HG02938 (cell line): ENCODE measurements at regions not wholly inside any gene's neighbourhood (a gene's known extent, or its start where the extent isn't known, plus 50 kb on each side); places are given as distances from the start of the nearest gene placed in this dataset.
"Not testable (repeated sequence)": the region's sequence is repeated elsewhere in the genome, so short reads cannot be mapped to it uniquely, and the experiment has no call there.

ENCODE experiments used
- ATAC-seq: cut with Tn5 transposase; IDR thresholded peaks from one replicate; pipeline ENCODE4 v1.9.1; 2021; ENCODE audit warnings: mild to moderate bottlenecking, moderate library complexity; ENCODE audit not compliant: unreplicated experiment

DNA sequence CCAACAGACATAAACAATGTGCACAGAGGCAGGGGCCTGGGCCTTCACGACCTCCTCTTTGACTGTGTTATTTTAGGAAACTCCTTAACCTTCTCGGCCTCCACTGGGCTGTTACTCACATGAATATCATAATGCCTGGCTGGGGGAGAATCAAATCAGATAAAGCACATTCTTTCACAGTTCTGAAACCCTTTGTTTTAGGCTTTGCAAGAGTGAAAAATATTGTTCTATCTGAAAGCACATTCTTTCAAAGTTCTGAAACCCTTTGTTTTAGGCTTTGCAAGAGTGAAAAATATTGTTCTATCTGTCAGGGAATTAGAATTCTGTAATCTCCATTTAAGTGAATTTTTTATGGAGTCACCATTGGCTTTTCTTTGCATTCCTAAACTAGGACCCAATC lies 50.7 kb upstream of the SYNDIG1 start:
- no peak for ATAC-seq

DNA sequence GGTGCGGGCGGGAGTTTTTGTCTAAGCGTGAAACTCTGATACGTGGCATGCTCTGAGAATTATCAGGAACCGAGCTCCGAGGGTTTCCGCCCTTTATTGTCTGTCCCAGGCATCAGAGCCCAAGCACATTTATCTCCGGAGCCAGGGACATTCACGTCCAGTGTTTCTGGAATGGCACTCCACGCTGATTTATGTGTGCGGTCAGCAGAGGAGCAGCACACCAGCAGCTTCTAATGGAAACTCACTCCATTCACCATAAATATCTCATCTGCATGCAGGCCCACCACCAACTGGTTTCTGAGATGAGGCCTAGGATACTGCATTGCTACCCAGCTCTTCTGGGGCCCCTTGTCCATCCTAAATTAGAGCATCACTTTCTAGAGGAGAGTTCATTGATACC lies 51.9 kb upstream of the SYNDIG1 start:
- no peak for ATAC-seq

DNA sequence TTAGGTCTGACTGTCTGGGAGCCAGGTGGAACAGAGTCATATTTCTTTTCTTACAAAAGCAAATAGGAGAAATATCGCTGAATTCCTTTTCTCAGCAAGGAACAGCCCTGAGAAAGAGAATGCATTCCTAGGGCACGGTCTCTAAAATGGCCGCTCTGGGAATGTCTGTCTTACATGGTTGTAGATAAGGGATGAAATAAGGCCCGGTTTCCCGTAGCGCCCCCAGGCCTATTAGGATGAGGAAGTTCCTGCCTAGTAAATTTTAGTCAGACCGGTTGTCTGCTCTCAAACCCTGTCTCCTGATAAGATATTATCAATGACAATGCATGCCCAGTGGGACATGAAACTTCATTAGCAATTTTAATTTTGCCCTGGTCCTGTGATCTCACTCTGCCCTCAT lies 54.0 kb upstream of the SYNDIG1 start:
- ATAC-seq = not testable (repeated sequence)

DNA sequence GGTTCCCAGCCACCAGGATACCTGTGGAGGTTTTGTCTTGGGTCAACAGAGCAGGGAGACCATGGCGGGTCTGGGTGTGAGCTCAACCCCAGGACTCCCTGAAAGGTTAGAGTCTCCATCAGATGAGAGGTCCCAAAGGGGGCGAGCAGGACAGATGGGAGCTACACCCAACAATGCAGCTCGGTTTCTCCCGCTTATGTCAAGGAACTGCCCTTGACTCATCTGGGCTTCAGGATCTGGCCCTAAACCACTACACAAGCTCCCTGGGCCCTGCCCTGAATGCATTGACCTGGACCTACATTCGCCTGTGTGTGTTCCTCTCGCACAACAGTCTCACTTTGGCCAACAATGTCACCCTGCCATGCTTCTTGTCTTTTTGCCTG lies 57.6 kb upstream of the SYNDIG1 start:
- no peak for ATAC-seq

DNA sequence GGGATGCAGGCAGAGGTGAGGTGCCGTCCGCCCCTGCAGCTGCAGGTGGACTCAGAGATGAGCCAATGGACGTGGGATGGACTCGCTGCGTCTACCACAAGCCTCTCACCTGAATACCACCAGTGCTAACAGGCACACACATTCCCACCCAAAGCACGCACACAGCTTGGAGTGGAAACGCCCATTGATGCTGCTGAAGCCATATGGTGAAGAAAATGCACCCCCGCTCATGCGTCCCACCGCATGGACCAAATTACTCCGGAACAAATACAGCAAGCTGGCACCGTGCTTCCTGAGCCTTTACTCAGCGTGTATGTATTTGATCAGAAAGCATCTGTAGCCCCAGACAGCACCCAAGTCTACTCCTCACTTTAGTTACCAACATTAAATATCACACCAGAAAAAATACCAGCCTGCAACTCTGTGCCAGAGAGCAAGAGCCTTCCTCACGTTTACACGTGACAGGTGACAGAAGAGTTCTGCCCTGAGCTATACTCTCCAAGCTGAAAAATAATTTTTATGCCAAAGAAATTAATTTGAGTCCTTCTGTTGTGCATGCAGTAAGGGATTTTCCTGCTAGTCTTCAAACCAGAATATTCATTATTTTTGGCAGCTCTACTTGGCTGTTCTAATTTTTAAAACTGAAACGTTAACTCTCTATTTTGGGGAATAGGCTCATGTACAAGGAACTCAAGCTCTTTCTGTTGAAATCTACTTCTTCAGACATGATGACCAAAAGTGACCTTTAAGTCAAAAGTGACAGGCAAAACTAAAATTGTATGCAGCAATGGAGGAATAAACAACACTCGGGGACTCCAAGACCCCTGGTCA lies 58.2 kb upstream of the SYNDIG1 start:
- no peak for ATAC-seq

DNA sequence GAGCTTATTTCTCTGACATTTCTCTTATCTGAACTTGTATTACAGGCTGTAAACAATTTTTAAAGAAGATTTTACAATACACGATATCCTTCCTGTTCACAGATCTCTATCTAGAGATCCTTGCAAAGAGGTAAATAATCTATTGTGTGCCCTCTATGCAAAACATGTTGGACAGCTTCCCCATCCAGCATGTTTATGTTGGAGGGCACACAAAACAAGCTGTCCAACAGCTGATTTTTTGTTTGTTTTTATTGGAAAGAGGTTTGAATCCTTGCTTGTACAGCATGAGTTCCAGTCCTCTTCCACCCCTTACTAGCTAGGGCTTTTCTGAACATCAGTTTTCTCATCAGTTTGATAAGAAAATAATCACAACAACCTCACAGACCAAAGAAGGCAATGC lies 62.3 kb upstream of the SYNDIG1 start:
- ATAC-seq = no peak

DNA sequence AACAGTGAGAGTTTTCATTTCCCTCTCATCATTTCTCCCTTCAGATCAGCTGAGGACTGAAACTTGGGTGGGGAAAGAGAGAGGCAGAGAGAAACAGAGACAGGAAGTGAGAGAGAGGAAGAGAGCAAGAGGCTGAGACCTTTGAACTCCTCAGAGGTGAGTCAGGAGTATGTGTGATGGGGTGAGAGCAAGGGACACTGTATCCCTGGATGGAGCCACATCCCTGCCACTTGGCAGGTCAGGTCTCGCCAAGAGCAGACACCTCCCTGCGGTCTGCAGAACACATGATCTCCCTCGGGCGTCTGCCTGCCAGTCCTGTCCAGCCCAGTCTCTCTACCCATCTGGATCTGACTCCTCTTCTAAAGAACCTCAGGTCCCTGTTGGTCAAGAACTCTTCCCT lies 62.7 kb upstream of the SYNDIG1 start:
- no peak for ATAC-seq

DNA sequence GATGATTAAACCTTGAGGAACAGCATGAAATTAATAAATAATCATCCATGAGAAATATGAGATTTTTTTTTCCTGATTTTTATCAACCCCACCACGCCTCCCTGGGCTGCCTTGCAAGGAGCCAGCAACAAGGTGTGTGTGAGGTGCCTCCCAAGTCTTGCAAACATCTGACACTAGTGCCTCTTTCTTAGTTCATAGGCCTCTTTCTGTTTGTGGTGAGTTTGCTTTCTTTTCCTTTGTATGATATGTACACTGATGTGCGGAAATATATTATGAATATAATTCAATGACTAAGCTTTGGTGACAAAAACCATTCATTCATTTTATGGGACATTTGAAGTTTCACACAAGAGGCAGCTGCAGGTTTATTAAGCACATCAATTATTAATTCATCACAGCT lies 63.2 kb upstream of the SYNDIG1 start:
- ATAC-seq = no peak

DNA sequence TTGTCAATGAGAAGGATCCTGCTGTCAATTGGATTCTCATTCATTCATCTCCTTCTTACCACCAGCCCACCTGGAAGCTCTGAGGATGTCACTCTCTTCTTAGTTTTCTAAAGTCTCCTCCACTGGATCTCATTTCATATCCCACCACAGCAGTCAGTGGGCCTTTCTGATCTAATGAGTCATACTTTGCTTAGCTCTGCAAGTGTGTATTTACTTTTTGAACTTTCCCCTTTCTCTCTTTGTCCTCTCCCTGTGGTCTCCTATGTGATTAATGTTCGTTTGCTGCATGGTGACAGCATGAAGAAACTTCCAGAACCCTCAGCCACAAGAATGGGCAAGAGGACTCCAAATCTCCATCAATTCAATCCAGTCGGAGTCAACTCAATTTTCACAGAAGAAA lies 63.6 kb upstream of the SYNDIG1 start:
- no peak for ATAC-seq

DNA sequence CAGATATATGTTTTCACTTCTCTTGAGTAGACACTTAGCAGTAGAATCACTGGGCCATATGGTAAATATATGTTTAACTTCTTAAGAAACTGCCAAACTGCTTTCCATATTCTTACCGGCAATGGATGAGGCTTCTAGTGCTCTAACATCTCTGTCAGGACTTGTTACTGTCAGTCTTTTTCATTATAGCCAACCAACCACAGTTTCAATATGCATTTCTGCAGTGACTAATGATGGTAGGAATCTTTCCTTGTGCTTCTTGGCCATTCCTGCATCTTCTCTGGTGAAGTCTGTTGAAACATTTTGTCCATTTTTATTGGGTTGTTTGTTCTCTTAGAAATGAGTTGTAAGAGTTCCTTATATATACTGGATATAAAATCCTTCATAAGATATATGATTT lies 66.0 kb upstream of the SYNDIG1 start:
- ATAC-seq = no peak

DNA sequence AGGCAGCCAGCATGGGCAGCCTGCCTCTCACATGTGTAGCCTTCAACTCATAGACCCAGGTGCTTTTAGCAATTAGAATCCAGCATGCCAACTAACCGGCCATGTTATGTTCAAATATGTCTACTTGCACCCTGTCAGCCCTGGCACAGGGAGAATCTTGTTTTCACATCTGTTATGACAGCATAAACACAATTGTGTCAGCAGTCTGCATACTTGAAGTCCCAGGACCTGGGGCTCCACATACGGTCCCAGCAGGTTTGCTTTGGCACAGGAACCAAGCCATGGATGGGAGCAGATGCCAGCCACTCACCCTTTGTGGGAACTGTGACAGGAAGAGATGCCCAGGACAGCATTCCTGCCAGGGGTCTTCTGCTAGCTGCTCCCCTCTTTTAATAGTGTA lies 67.2 kb upstream of the SYNDIG1 start:
- no peak for ATAC-seq

DNA sequence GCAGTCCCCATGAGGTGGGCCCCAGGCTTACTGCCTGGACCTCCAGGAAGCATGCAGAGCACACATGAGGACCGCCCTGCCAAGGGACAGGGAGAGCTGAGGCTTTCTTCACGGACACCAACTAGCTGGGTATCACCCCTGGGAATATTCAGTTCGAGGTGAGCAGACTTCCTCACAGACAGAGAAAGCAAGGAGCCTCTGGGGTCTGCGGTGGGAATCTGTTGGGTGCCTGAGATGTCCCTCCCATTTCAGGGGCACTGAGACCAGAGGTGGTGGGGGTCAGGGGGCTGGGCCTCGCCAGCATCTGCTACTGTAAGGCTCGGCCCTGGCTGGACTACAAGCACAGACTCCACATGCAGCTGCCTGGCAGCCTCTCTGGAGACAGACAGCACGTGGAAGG lies 74.3 kb upstream of the SYNDIG1 start:
- no peak for ATAC-seq

DNA sequence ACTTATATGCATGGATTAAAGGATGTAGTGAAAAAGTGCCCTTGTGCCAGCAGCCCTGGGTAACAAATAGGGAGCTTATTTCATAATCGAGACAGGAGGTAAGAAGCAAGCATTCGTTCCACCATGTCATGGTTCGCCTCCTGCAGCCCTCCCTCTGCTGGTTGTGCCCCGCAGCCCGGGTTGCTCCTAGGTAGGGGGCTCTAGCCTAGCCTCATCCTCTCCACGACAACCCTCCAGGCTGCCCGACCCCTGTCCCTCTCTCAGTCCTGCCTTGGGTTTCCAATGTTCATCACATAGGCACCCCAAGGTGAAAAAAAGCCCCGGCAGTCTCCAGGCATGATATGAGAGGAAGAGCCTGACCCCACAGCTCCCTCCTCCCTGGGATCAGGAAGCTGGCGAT lies 75.5 kb upstream of the SYNDIG1 start:
- ATAC-seq = no peak

DNA sequence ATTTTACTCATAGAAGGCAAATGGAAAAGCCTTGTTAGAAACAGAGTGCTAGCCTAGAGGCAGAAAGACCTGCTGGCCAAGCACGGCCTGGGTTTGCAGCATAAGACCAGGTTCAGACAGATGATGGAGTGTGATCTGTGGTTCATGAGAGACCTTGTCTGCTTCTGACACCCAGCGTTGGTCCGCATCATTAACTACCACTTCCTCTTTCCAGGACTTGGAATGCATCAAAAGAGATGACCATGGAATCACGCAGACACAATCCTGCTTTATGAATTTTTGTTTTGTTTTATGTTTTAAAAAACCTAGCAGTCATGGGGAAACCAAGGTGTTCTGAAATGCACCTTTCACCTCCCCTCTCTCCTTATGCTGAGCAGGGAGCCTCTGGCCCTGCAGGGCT lies 76.8 kb upstream of the SYNDIG1 start:
- ATAC-seq = no peak

DNA sequence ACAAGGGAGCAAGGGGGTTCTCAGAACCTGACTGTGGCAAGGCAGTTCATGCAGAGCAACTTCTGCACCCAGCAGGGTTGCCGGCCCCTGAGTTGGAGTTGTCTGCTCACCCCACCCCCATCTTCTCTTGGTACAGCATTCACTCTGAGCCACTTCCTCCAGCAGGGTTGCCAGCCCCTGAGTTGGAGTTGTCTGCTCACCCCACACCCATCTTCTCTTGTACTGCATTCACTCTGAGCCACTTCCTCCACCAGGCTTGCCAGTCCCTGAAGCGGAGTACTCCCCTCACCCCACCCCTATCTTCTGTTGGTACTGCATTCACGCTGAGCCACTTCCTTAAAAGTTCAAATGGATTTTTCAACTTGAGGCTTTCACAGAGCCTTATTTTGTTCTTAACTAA lies 79.7 kb upstream of the SYNDIG1 start:
- ATAC-seq = no peak

DNA sequence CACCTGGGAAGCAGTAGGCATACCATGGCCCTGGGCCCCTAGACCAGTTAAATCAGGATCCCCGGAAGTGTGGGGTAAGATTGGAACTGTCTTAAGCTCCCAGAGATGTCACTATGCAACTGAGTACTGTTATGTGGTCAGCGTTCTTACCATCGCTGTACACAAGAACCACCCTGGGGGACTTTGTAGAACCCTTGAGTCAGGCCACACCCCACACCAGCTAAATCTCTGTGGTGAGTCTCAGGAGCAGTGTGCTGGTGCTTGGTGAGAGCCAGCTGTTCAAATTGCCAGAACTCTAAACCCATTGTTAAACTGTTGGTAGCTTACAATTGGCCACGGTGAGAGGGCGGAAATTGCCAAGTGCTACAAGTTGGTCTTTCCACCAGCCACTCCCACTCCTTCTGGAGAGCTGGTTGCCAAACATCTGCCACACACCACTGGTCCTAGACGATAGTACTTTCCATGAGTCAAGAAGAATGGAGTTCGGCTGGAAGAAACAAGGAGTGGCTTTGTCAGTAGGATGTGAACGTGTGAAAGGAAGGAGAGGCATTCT lies 80.5 kb upstream of the SYNDIG1 start:
- ATAC-seq = no peak

DNA sequence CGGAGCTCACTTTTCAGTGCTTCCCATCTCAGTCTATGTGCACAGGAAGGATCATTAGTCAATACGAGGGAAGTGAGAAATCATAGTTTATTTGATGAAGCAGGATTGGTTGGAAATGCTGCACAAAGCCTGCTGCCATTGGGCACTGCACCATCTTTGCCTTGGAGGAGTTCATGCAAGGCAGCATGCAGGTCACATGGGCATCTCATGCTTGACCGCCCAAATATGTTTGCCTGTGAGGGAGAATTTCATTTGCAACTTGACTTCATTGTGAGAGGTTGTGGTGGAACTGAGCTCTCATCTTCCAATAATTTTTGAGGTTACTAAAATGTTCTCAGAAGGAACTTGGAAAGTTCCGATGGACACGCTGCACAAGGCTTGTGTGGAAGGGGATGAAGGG lies 83.9 kb upstream of the SYNDIG1 start:
- ATAC-seq = no peak

DNA sequence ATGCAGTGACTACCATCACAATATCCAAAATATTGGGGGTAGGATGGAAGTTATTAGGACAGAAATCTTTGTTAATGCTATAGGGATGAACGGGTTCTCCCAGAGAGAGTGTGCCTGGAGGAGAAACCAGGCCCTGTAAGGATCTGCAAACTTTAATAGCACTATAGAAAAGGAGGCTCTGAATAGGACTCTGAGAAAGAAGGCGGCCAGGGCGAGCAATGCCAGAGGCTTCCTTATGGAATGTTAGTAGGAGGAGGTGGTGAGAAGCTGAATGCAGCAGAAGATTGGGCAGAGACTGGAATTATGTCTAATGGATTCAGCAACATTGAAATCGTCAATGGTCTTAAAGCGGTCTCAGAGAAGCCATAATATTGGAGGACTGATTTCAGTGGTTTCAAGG lies 84.6 kb upstream of the SYNDIG1 start:
- ATAC-seq = no peak

DNA sequence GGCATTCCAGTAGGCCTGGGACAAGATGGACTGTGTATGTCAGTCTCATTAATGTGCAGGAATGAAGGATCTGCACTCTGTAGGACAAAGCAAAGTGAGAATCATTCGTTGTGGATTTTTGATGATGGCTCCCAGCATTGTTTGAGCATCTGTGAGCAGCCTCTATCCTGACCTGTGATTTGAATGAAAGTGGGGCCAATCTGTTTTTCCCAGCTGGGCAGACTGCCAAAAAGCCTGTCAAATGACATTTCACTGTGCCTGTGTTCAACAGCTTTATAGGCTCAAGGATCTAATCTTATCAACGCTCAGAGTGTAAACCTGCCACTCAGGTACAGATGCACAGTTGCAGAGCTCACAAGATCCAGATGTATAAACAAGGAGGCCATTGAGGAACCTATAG lies 86.7 kb upstream of the SYNDIG1 start:
- ATAC-seq = no peak

DNA sequence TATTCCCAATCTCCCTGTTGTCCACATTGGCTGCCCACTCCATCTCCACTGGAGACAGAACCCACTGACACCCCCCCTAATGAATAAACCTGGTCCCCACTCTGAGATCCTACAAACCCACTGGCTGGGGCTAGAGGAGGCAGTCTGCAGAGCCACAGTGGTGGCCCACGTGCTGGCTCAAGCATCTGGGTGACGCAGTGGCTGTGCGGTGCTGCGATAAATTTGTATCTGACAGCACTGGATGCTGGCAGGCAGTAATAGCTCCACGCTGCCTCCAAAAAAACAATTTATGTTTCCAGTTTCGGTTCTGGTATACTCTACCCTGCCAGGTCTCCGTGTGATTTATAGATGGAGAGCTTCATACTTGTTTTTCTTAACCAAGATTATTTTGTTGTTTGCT lies 87.1 kb upstream of the SYNDIG1 start:
- no peak for ATAC-seq

DNA sequence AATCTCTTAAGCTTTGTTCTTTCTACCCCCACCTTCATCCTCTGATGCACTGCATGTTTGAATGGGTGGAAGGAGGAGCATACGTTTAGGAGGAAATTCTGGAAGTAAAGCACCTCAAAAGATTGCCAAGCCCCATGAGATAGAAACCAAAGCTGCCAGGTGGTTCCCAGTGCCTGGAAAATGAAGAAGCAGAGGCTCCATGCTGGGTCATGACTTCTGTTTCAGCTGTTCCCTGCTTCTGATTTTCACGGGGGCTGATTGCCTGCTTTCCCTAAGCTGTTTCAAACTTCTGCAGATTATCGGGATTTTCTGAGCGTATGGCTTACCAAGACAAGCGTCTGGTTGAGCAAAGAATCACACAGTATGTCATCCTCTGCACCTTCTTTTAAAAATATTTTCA lies 87.5 kb upstream of the SYNDIG1 start:
- no peak for ATAC-seq

DNA sequence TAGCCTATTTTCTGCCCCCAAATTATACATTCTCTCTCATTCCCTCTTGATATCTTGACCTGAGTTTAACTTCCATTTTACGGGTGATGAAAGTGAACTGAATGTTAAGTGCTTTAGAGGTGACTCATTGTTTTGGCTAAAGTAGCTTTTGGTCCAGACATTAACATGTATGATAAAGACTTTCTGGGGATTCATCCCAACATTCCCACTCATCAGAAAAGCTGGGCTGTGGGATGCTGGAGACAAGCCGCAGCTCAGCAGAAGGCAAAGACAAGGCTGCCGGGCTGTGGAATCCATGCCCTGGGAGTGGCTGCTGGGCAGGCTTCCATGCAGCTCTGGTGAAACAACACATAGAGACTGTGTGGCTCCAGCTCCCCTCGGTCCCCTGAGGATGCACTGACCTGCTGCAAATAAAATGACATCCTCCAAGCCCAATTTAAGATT lies 89.9 kb upstream of the SYNDIG1 start:
- ATAC-seq = no peak
